ENCODE measurements at regions not wholly inside any gene's neighbourhood (a gene's known extent, or its start where the extent isn't known, plus 50 kb on each side); places are given as distances from the start of the nearest gene placed in this dataset.

GRCh38 chrX:10944136-10944885, 166.8 kb upstream of the HCCS start:
- no peak for DNase-seq
- Histone ChIP-seq H3K4me1 (ENCODE audit: control insufficient read depth in 3 of 3, insufficient read depth in 2 of 3, low read depth in 1 of 3, low read length in 2 of 3) (no peaks in the 10 kb centered on the region), H3K27ac (ENCODE audit: low read depth in 1 of 3, low read length in 2 of 3) (no peak overlapping the region), H3K36me3 (ENCODE audit: control insufficient read depth in 3 of 3, insufficient read depth in 2 of 3, low read depth in 1 of 3, low read length in 3 of 3) (no peaks in the 10 kb centered on the region), H3K4me3 (ENCODE audit: low read depth in 1 of 3, low read length in 3 of 3) (no peak overlapping the region), H3K27me3 (ENCODE audit: control insufficient read depth in 3 of 3, insufficient read depth in 3 of 3, low read length in 3 of 3) (no peaks in the 10 kb centered on the region), H3K9me3 (ENCODE audit: control insufficient read depth in 2 of 2, insufficient read depth in 1 of 2, low read depth in 1 of 2, low read length in 1 of 2) (no peaks in the 10 kb centered on the region)
- 71 to 90% (median 83%) methylated on average over 8 of the region's 8 CpGs for WGBS, 3 donors
- no peak for FAIRE-seq

DNA sequence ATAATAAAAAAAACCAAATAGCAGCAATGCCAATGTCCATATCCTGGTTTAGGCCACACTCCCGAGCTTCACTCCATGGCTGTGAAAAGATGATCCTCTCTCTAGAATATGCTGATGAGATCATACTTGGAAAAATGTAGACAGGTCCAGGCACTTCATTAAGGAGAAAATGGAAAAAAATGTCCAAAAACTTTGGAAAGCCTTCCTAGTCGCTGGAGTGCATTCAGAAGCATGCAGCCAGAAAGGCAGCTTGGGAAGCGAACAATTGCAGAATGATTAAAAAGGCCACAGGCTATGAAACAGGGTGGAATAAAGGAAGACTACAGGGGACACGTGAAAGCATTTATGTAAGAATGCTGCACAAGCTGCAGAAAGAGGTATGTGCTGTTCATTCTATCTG, 165.6 kb upstream of the HCCS start:
- no peaks in the 10 kb centered on the region for H3K36me3 ChIP-seq (ENCODE audit: control insufficient read depth in 3 of 3, insufficient read depth in 2 of 3, low read depth in 1 of 3, low read length in 3 of 3)
- 63 to 86% (median 83%) methylated on average over 4 of the region's 4 CpGs for WGBS, 3 donors

GRCh38 chrX:10949541-10949940, 161.6 kb upstream of the HCCS start:
- H3K36me3 ChIP-seq (ENCODE audit: control insufficient read depth in 3 of 3, insufficient read depth in 2 of 3, low read depth in 1 of 3, low read length in 3 of 3) = no peaks in the 10 kb centered on the region
- no peaks in the 10 kb centered on the region for H3K4me1 ChIP-seq (ENCODE audit: control insufficient read depth in 3 of 3, insufficient read depth in 2 of 3, low read depth in 1 of 3, low read length in 2 of 3)
- H3K27me3 ChIP-seq (ENCODE audit: control insufficient read depth in 3 of 3, insufficient read depth in 3 of 3, low read length in 3 of 3) = no peaks in the 10 kb centered on the region
- no peaks in the 10 kb centered on the region for H3K9me3 ChIP-seq (ENCODE audit: control insufficient read depth in 2 of 2, insufficient read depth in 1 of 2, low read depth in 1 of 2, low read length in 1 of 2)
- DNase-seq (no peak), FAIRE-seq (no peak)
- H3K27ac ChIP-seq (ENCODE audit: low read depth in 1 of 3, low read length in 2 of 3) = no peak overlapping the region
- no peak overlapping the region for H3K4me3 ChIP-seq (ENCODE audit: low read depth in 1 of 3, low read length in 3 of 3)

More for the DNA sequence above, 165.6 kb upstream of the HCCS start:
- Histone ChIP-seq H3K4me3 (ENCODE audit: low read depth in 1 of 3, low read length in 3 of 3) (no peak overlapping the region), H3K27ac (ENCODE audit: low read depth in 1 of 3, low read length in 2 of 3) (no peak overlapping the region), H3K27me3 (ENCODE audit: control insufficient read depth in 3 of 3, insufficient read depth in 3 of 3, low read length in 3 of 3) (no peaks in the 10 kb centered on the region), H3K4me1 (ENCODE audit: control insufficient read depth in 3 of 3, insufficient read depth in 2 of 3, low read depth in 1 of 3, low read length in 2 of 3) (no peaks in the 10 kb centered on the region), H3K9me3 (ENCODE audit: control insufficient read depth in 2 of 2, insufficient read depth in 1 of 2, low read depth in 1 of 2, low read length in 1 of 2) (no peaks in the 10 kb centered on the region)
- FAIRE-seq (no peak), DNase-seq (no peak)

- H3K4me3 ChIP-seq (ENCODE audit: low read depth in 1 of 3, low read length in 3 of 3) = no peak overlapping the region
- H3K36me3 ChIP-seq (ENCODE audit: control insufficient read depth in 3 of 3, insufficient read depth in 2 of 3, low read depth in 1 of 3, low read length in 3 of 3) = no peaks in the 10 kb centered on the region
- FAIRE-seq (no peak), DNase-seq (no peak)
- H3K4me1 ChIP-seq (ENCODE audit: control insufficient read depth in 3 of 3, insufficient read depth in 2 of 3, low read depth in 1 of 3, low read length in 2 of 3) = no peaks in the 10 kb centered on the region
- 48 to 79% (median 61%) methylated on average over 5 of the region's 5 CpGs for WGBS, 3 donors
- H3K27ac ChIP-seq (ENCODE audit: low read depth in 1 of 3, low read length in 2 of 3) = no peak overlapping the region
- H3K9me3 ChIP-seq (ENCODE audit: control insufficient read depth in 2 of 2, insufficient read depth in 1 of 2, low read depth in 1 of 2, low read length in 1 of 2) = no peaks in the 10 kb centered on the region
- no peaks in the 10 kb centered on the region for H3K27me3 ChIP-seq (ENCODE audit: control insufficient read depth in 3 of 3, insufficient read depth in 3 of 3, low read length in 3 of 3)
These were observed 158.5 kb upstream of the HCCS start for GRCh38 chrX:10952619-10953018.

DNA sequence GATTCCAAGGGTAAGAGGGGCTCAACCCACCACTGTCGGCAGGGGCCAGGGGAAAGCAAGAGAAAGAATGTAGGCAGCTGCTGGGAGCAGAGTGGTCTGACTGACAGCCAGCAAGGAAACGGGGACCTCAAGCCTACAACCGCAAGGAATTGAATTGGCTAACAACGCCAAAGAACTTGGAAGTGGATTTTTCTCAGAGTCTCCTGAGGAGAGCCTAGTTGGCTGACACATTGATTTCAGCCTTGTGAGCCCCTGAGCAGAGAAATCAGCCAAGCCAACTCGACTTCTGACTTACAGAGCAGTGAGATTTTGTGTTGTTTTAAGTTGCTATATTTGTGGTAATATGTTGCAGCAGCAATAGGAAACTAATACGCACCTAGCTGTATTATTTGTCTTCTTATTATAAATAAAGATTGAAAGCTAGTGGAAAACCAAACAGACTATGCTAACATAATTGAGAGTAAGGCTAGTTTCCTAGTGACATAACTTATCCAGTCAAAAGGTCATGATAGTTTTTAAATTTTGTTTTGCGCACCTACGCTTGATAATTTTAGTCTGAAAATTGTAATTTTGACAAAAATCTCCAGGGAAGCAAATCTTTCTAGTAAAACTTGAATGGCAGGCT, 145.8 kb upstream of the HCCS start:
- FAIRE-seq = no peak
- 79 to 94% (median 92%) methylated on average over 8 of the region's 8 CpGs for WGBS, 3 donors

GRCh38 chrX:10966057-10966456, 145.1 kb upstream of the HCCS start:
- Histone ChIP-seq H3K36me3 (ENCODE audit: control insufficient read depth in 3 of 3, insufficient read depth in 2 of 3, low read depth in 1 of 3, low read length in 3 of 3) (no peaks in the 10 kb centered on the region), H3K9me3 (ENCODE audit: control insufficient read depth in 2 of 2, insufficient read depth in 1 of 2, low read depth in 1 of 2, low read length in 1 of 2) (no peaks in the 10 kb centered on the region), H3K27me3 (ENCODE audit: control insufficient read depth in 3 of 3, insufficient read depth in 3 of 3, low read length in 3 of 3) (no peaks in the 10 kb centered on the region), H3K4me1 (ENCODE audit: control insufficient read depth in 3 of 3, insufficient read depth in 2 of 3, low read depth in 1 of 3, low read length in 2 of 3) (no peaks in the 10 kb centered on the region), H3K4me3 (ENCODE audit: low read depth in 1 of 3, low read length in 3 of 3) (no peak overlapping the region), H3K27ac (ENCODE audit: low read depth in 1 of 3, low read length in 2 of 3) (no peak overlapping the region)
- 56 to 79% (median 63%) methylated on average over 1 of the region's 1 CpG for WGBS, 3 donors
- no peak for FAIRE-seq
- no peak for DNase-seq

More for the DNA sequence above, 145.8 kb upstream of the HCCS start:
- Histone ChIP-seq H3K9me3 (ENCODE audit: control insufficient read depth in 2 of 2, insufficient read depth in 1 of 2, low read depth in 1 of 2, low read length in 1 of 2) (no peaks in the 10 kb centered on the region), H3K4me3 (ENCODE audit: low read depth in 1 of 3, low read length in 3 of 3) (no peak overlapping the region), H3K4me1 (ENCODE audit: control insufficient read depth in 3 of 3, insufficient read depth in 2 of 3, low read depth in 1 of 3, low read length in 2 of 3) (no peaks in the 10 kb centered on the region), H3K27me3 (ENCODE audit: control insufficient read depth in 3 of 3, insufficient read depth in 3 of 3, low read length in 3 of 3) (no peaks in the 10 kb centered on the region), H3K27ac (ENCODE audit: low read depth in 1 of 3, low read length in 2 of 3) (no peak overlapping the region), H3K36me3 (ENCODE audit: control insufficient read depth in 3 of 3, insufficient read depth in 2 of 3, low read depth in 1 of 3, low read length in 3 of 3) (no peaks in the 10 kb centered on the region)
- DNase-seq = no peak

DNA sequence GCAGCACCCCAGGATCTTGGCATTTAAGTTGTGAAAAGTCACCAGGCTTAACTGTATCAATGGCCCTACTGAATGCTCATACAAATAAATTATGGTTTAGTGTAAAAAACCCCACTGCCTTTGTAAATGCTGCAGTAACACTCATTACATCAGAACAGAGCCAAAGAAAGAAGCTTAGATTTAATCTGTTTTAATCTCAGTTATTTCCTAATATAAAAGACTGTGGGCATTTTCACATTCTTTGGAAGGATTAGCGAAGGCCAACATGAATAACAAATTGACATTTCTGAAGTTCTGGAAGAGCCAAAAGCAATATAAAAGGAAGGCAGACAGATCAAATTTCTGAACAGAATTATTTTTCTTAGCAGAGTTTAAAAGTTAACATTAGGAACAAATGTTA, 140.0 kb upstream of the HCCS start:
- Histone ChIP-seq H3K27me3 (ENCODE audit: control insufficient read depth in 3 of 3, insufficient read depth in 3 of 3, low read length in 3 of 3) (no peaks in the 10 kb centered on the region), H3K4me3 (ENCODE audit: low read depth in 1 of 3, low read length in 3 of 3) (no peak overlapping the region), H3K4me1 (ENCODE audit: control insufficient read depth in 3 of 3, insufficient read depth in 2 of 3, low read depth in 1 of 3, low read length in 2 of 3) (no peaks in the 10 kb centered on the region), H3K27ac (ENCODE audit: low read depth in 1 of 3, low read length in 2 of 3) (no peak overlapping the region), H3K9me3 (ENCODE audit: control insufficient read depth in 2 of 2, insufficient read depth in 1 of 2, low read depth in 1 of 2, low read length in 1 of 2) (no peaks in the 10 kb centered on the region), H3K36me3 (ENCODE audit: control insufficient read depth in 3 of 3, insufficient read depth in 2 of 3, low read depth in 1 of 3, low read length in 3 of 3) (no peaks in the 10 kb centered on the region)
- DNase-seq = no peak
- FAIRE-seq = no peak
- WGBS, 3 donors = 75 to 95% (median 88%) methylated on average over 1 of the region's 1 CpG

DNA sequence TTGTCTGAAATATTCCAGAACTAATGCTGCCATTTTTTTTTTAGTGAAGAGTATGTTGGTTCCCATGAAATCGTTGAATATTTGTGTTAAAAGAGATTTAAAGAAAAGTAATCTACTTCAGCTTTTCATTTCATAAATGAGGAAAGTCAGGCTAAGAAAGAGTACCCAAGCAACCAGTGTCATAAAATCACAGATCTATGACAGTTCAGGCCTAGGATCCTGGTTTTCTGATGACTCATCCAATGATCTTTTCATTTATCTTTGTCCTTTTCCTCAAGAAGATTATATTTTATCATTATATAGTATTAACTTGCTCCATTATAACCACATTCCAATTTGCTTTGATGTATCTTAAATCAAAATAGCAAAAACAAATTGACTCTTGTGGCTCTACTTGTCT, 139.4 kb upstream of the HCCS start:
- Histone ChIP-seq H3K4me3 (ENCODE audit: low read depth in 1 of 3, low read length in 3 of 3) (no peak overlapping the region), H3K36me3 (ENCODE audit: control insufficient read depth in 3 of 3, insufficient read depth in 2 of 3, low read depth in 1 of 3, low read length in 3 of 3) (no peaks in the 10 kb centered on the region), H3K9me3 (ENCODE audit: control insufficient read depth in 2 of 2, insufficient read depth in 1 of 2, low read depth in 1 of 2, low read length in 1 of 2) (no peaks in the 10 kb centered on the region), H3K27ac (ENCODE audit: low read depth in 1 of 3, low read length in 2 of 3) (no peak overlapping the region), H3K27me3 (ENCODE audit: control insufficient read depth in 3 of 3, insufficient read depth in 3 of 3, low read length in 3 of 3) (no peaks in the 10 kb centered on the region), H3K4me1 (ENCODE audit: control insufficient read depth in 3 of 3, insufficient read depth in 2 of 3, low read depth in 1 of 3, low read length in 2 of 3) (no peaks in the 10 kb centered on the region)
- 53 to 79% (median 56%) methylated on average over 1 of the region's 1 CpG for WGBS, 3 donors
- DNase-seq = no peak
- FAIRE-seq = peak; percentile 15

DNA sequence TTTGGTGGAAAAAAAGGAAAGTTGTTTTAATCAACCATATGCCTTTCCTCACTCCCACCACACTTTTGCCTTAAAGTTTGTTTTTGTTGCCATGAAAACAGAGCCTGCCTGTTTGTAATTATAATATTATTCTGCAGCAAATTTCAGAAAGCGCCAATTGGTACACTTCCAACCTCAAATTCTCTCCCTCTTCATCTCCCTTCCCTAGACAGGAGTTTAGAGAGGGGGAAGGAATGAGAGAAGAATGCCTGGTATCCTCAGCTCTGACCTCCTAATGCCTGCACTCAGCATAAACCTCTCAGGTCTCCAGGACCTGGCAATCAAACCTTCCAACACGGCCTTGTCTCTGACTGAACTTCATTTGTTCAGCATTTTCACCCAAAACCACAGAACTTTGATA, 138.4 kb upstream of the HCCS start:
- FAIRE-seq = no peak
- Histone ChIP-seq H3K4me1 (ENCODE audit: control insufficient read depth in 3 of 3, insufficient read depth in 2 of 3, low read depth in 1 of 3, low read length in 2 of 3) (no peaks in the 10 kb centered on the region), H3K36me3 (ENCODE audit: control insufficient read depth in 3 of 3, insufficient read depth in 2 of 3, low read depth in 1 of 3, low read length in 3 of 3) (no peaks in the 10 kb centered on the region), H3K4me3 (ENCODE audit: low read depth in 1 of 3, low read length in 3 of 3) (no peak overlapping the region), H3K9me3 (ENCODE audit: control insufficient read depth in 2 of 2, insufficient read depth in 1 of 2, low read depth in 1 of 2, low read length in 1 of 2) (no peaks in the 10 kb centered on the region), H3K27me3 (ENCODE audit: control insufficient read depth in 3 of 3, insufficient read depth in 3 of 3, low read length in 3 of 3) (no peaks in the 10 kb centered on the region), H3K27ac (ENCODE audit: low read depth in 1 of 3, low read length in 2 of 3) (no peak overlapping the region)
- DNase-seq = no peak
- 54 to 82% (median 62%) methylated on average over 2 of the region's 2 CpGs for WGBS, 3 donors

All from small intestine (tissue), 7 donors.